ENCODE measurements at regions not wholly inside any gene's neighbourhood (a gene's known extent, or its start where the extent isn't known, plus 50 kb on each side); places are given as distances from the start of the nearest gene placed in this dataset.

DNA sequence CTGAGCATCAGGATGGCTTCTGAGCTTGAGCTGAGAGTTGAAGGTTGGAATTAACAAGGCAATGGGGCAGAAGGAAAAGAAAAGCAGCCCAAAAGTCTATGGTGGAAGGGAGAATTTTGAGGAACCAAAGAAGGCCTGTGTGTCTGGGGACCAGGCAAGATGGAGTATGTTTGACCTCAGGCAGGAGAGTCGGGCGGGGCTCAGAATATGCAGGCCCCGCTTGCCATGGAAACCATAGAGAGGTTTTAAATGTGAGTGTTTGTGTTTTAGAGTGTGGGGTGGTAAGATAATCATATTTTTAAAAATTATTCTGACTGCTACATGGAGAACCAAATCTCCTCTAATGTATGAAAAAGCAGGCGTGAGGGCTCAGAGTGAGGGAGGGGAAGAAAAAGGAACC lies 174.0 kb upstream of the PPP2R2B start:
- CTCF ChIA-PET: no interaction called here
- TF ChIP-seq, protein P1, sequence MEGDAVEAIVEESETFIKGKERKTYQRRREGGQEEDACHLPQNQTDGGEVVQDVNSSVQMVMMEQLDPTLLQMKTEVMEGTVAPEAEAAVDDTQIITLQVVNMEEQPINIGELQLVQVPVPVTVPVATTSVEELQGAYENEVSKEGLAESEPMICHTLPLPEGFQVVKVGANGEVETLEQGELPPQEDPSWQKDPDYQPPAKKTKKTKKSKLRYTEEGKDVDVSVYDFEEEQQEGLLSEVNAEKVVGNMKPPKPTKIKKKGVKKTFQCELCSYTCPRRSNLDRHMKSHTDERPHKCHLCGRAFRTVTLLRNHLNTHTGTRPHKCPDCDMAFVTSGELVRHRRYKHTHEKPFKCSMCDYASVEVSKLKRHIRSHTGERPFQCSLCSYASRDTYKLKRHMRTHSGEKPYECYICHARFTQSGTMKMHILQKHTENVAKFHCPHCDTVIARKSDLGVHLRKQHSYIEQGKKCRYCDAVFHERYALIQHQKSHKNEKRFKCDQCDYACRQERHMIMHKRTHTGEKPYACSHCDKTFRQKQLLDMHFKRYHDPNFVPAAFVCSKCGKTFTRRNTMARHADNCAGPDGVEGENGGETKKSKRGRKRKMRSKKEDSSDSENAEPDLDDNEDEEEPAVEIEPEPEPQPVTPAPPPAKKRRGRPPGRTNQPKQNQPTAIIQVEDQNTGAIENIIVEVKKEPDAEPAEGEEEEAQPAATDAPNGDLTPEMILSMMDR (IDR thresholded peaks at IDR 0.05; ENCODE audit: insufficient read depth, low read depth, low read length): no peak
- Histone ChIP-seq H3K4me3 (ENCODE audit: low read depth, low read length) (no peak overlapping the region), H3K27me3 (ENCODE audit: control insufficient read depth, insufficient read depth, low read length) (no peaks in the 10 kb centered on the region), H3K36me3 (ENCODE audit: control insufficient read depth, insufficient read depth, low read length) (no peaks in the 10 kb centered on the region)
- POLR2A ChIA-PET: no interaction called here
- DNase-seq (ENCODE audit: low read depth): no peak

DNA sequence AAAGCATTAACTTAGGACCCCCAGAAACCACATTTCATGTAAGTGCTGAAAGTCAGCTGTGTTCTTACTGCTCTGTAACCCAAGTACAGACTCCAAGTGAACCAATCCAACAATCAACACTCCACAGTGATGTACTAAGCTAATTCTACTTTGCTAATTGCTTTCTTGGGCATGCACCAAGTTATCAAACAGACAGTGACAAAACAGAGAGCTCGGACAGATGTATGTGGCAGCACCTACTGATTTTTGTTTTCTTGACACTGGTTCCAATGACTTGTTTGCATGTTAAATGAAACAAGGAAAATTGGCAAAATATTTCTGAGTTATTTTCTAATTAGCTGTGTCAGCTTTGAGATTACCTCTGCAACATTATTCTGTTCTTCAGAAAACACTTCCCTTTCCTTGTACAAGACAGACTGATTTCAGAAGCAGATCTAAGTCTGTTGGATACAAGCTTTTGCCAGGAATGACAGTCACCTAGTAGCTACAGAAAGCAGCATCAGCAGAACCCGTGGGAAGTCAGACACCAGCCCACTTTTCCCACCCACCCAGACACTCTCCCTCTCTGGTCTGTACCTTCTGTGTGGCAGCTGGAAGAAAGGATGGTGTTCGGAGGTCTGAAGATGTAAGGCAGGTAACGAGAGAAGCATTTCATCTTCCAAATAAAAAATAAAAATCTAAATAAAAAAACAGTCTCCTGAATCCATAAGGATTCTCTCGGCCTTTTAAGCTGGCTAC lies 176.7 kb upstream of the PPP2R2B start:
- Histone ChIP-seq H3K27me3 (ENCODE audit: control insufficient read depth, insufficient read depth, low read length) (no peaks in the 10 kb centered on the region), H3K4me3 (ENCODE audit: low read depth, low read length) (no peak overlapping the region), H3K36me3 (ENCODE audit: control insufficient read depth, insufficient read depth, low read length) (no peaks in the 10 kb centered on the region)
- no peak for DNase-seq (ENCODE audit: low read depth)
- ChIA-PET CTCF (no interaction called here), POLR2A (no interaction called here)
- TF ChIP-seq, protein P1 (IDR thresholded peaks at IDR 0.05; ENCODE audit: insufficient read depth, low read depth, low read length): no peak

DNA sequence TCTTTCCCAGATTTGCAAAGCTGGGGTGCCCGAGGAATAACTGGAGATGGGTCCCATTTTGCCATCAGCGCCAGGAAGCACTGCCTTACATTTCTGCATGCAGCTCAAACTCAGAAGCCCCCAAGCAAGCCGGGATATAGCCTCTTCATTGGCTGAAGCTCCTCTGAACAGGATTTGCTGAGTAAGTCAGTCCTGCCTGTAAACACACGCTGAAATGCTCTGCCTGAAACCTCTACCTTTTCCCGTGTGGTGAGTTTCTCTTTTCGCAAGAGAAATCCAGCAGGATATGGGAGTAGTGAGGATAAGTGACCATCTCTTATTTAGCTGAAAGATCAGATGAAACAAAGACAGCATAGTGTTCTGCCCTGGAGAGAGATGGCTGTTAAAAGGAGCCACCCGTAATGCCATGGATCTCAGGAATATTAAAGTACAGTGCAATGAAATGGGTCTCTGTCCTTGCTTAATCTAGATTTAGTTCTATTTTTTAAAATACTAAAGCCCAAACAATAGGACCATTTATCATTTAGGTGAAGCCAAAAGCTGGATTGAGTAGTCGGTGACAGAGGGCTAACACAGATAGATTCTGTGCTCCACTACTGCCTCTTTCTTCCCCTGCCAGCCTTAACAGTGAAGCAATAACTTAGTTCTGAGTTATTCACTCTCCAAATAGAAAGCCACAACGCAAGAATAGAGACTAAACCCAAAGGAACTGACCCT lies 177.5 kb upstream of the PPP2R2B start:
- DNase-seq (ENCODE audit: low read depth): no peak
- POLR2A ChIA-PET: no interaction called here
- Histone ChIP-seq H3K27me3 (ENCODE audit: control insufficient read depth, insufficient read depth, low read length) (no peaks in the 10 kb centered on the region), H3K36me3 (ENCODE audit: control insufficient read depth, insufficient read depth, low read length) (no peaks in the 10 kb centered on the region), H3K4me3 (ENCODE audit: low read depth, low read length) (no peak overlapping the region)
- TF ChIP-seq, protein P1 (IDR thresholded peaks at IDR 0.05; ENCODE audit: insufficient read depth, low read depth, low read length): no peak
- CTCF ChIA-PET: no interaction called here

DNA sequence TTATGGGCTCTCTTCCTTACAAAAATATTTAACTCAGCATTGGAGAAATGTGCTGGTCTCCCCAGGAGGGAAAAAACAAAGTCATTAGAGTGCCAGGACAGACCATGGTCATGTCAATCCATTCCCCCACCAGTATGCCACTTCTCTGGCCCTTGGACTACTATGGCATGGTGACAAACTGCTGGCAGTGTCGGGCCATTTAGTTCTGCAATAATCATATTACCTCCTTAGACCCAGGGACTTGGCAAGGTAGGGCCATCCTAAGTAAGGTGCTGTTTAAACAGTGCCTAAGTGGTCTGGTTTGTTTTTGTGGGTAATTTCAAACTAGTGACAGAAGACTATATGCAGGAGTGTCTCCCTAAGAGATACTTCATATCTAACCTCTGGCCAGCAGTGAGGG lies 177.8 kb upstream of the STK32A start:
- ChIA-PET CTCF (no interaction called here), POLR2A (no interaction called here)
- Histone ChIP-seq H3K4me3 (ENCODE audit: low read depth, low read length) (no peak overlapping the region), H3K36me3 (ENCODE audit: control insufficient read depth, insufficient read depth, low read length) (no peaks in the 10 kb centered on the region), H3K27me3 (ENCODE audit: control insufficient read depth, insufficient read depth, low read length) (no peaks in the 10 kb centered on the region)
- TF ChIP-seq, protein P1 (IDR thresholded peaks at IDR 0.05; ENCODE audit: insufficient read depth, low read depth, low read length): no peak
- DNase-seq (ENCODE audit: low read depth): no peak

DNA sequence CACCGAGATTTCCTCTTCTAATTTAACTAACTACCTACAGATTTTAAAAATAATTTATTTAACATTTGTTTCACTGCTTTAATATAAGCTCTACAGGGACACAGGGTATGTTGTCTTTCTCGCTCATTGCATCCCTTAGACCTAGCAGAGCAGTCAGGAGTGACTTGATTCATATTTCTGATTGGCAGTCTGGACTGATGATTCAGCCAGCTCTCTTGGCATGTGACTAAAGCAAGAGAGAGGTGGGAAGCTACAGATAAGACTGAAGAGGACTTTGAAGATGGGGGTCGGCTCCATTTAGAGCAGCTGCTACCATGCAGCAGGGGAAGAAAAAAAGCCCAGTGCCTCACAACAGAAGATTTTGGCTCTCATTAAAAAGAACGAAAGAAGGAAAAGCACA lies 173.4 kb upstream of the STK32A start:
- POLR2A ChIA-PET: no interaction called here
- no peak overlapping the region for H3K4me3 ChIP-seq (ENCODE audit: low read depth, low read length)
- no peak for DNase-seq (ENCODE audit: low read depth)
- CTCF ChIA-PET: no interaction called here
- TF ChIP-seq, protein P1 (IDR thresholded peaks at IDR 0.05; ENCODE audit: insufficient read depth, low read depth, low read length): no peak
- H3K36me3 ChIP-seq (ENCODE audit: control insufficient read depth, insufficient read depth, low read length): no peaks in the 10 kb centered on the region
- no peaks in the 10 kb centered on the region for H3K27me3 ChIP-seq (ENCODE audit: control insufficient read depth, insufficient read depth, low read length)

Data from BJ (cell line).